Central memory CD8-positive, alpha-beta T cell (primary cell): ENCODE measurements at regions not wholly inside any gene's neighbourhood (a gene's known extent, or its start where the extent isn't known, plus 50 kb on each side); places are given as distances from the start of the nearest gene placed in this dataset.

ENCODE experiments used
- ATAC-seq: fragments of 150-1000 bp; cut with Tn5 transposase; replicated peaks from 2 replicates; pipeline ENCODE4 v1.10.0; 2022; ENCODE audit warnings: mild to moderate bottlenecking, moderate FRiP score, moderate number of reproducible peaks; ENCODE audit not compliant: poor library complexity, severe bottlenecking; ENCODE audit errors: extremely low read depth
- DNase-seq, 2 donors: peaks; one replicate each; pipeline ENCODE4 v3.0.0; 2021; ENCODE audit warnings: low spot score in 2 of 2
- H3K27ac Mint-ChIP-seq: one replicate; pipeline ENCODE4 v1.8.0; 2022; ENCODE audit warnings: low read depth, mild to moderate bottlenecking, moderate library complexity, mixed read lengths
- H3K27me3 Mint-ChIP-seq: one replicate; pipeline ENCODE4 v1.8.0; 2022; ENCODE audit warnings: mixed read lengths
- H3K36me3 Mint-ChIP-seq: one replicate; pipeline ENCODE4 v1.8.0; 2022; ENCODE audit warnings: mild to moderate bottlenecking, moderate library complexity, mixed read lengths; ENCODE audit not compliant: insufficient read depth
- H3K4me1 Mint-ChIP-seq: one replicate; pipeline ENCODE4 v1.8.0; 2022; ENCODE audit warnings: mixed read lengths
- H3K4me3 Mint-ChIP-seq: one replicate; pipeline ENCODE4 v1.8.0; 2022; ENCODE audit warnings: mild to moderate bottlenecking, moderate library complexity, mixed read lengths
- H3K9me3 Mint-ChIP-seq: one replicate; pipeline ENCODE4 v1.8.0; 2022; ENCODE audit warnings: mixed read lengths

GRCh38 chr4:54902976-54903375, 222.4 kb downstream of the KDR start:
- no peak for ATAC-seq

GRCh38 chr4:54902271-54902670, 223.1 kb downstream of the KDR start:
- Mint-ChIP-seq H3K36me3 (no peaks in the 10 kb centered on the region), H3K27me3 (no peaks in the 10 kb centered on the region), H3K4me3 (no peak overlapping the region), H3K9me3 (no peaks in the 10 kb centered on the region), H3K4me1 (no peaks in the 10 kb centered on the region), H3K27ac (no peak overlapping the region)
- no peak for DNase-seq
- no peak for ATAC-seq

More at GRCh38 chr4:54902976-54903375, 222.4 kb downstream of the KDR start:
- Mint-ChIP-seq H3K9me3 (no peaks in the 10 kb centered on the region), H3K4me3 (no peak overlapping the region), H3K36me3 (no peaks in the 10 kb centered on the region), H3K4me1 (no peaks in the 10 kb centered on the region), H3K27ac (no peak overlapping the region), H3K27me3 (no peaks in the 10 kb centered on the region)
- no peak for DNase-seq

- H3K9me3 Mint-ChIP-seq = no peaks in the 10 kb centered on the region
- no peak overlapping the region for H3K27ac Mint-ChIP-seq
- ATAC-seq = no peak
- H3K27me3 Mint-ChIP-seq = no peaks in the 10 kb centered on the region
- no peaks in the 10 kb centered on the region for H3K4me1 Mint-ChIP-seq
- H3K4me3 Mint-ChIP-seq = no peak overlapping the region
- no peak for DNase-seq
- H3K36me3 Mint-ChIP-seq = no peaks in the 10 kb centered on the region
These were observed 224.2 kb downstream of the KDR start for GRCh38 chr4:54901202-54901601.

GRCh38 chr4:54898656-54899340, 226.6 kb downstream of the KDR start:
- Mint-ChIP-seq H3K27me3 (no peaks in the 10 kb centered on the region), H3K9me3 (peaks cover 4% of the 10 kb centered on the region), H3K4me3 (no peak overlapping the region), H3K4me1 (no peaks in the 10 kb centered on the region), H3K36me3 (no peaks in the 10 kb centered on the region), H3K27ac (no peak overlapping the region)
- no peak for DNase-seq
- ATAC-seq = no peak

- Mint-ChIP-seq H3K9me3 (peaks cover 7% of the 10 kb centered on the region), H3K36me3 (no peaks in the 10 kb centered on the region), H3K27me3 (no peaks in the 10 kb centered on the region), H3K4me1 (no peaks in the 10 kb centered on the region), H3K27ac (no peak overlapping the region), H3K4me3 (no peak overlapping the region)
- DNase-seq (no peak), ATAC-seq (no peak)
These were observed 227.3 kb downstream of the KDR start for GRCh38 chr4:54898056-54898562.

GRCh38 chr4:54897590-54897989, 227.8 kb downstream of the KDR start:
- DNase-seq = no peak
- Mint-ChIP-seq H3K27me3 (no peaks in the 10 kb centered on the region), H3K4me1 (no peaks in the 10 kb centered on the region), H3K4me3 (no peak overlapping the region), H3K36me3 (no peaks in the 10 kb centered on the region), H3K9me3 (peaks cover 7% of the 10 kb centered on the region), H3K27ac (no peak overlapping the region)
- ATAC-seq = no peak

GRCh38 chr4:54882616-54883015, 224.9 kb downstream of the KIT start:
- Mint-ChIP-seq H3K36me3 (no peaks in the 10 kb centered on the region), H3K4me1 (no peaks in the 10 kb centered on the region), H3K9me3 (peaks cover 10% of the 10 kb centered on the region), H3K27ac (no peak overlapping the region), H3K27me3 (no peaks in the 10 kb centered on the region), H3K4me3 (no peak overlapping the region)
- DNase-seq (no peak), ATAC-seq (no peak)

DNA sequence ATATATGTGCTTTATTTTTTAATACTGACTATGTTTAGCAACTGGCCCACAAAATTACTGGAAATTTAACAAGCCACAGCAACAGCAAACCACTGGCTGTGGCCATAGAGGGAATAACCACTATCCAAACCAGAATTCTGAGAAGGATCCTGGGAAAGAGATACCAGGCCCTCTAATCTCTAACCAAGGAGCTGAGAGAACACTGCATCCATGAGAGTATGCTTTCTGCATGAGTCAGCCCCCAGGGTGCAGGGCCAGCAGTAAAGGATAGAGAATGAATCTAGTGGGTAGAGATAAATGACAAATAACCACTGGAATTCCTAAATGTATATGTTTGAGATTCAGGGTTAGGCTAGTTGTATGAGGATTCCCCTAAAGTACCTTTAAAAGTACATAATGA, 221.8 kb downstream of the KIT start:
- H3K27ac Mint-ChIP-seq = no peak overlapping the region

GRCh38 chr4:54877006-54877405, 219.2 kb downstream of the KIT start:
- Mint-ChIP-seq H3K4me1 (no peaks in the 10 kb centered on the region), H3K4me3 (no peak overlapping the region), H3K36me3 (no peaks in the 10 kb centered on the region), H3K9me3 (peaks cover 14% of the 10 kb centered on the region), H3K27me3 (no peaks in the 10 kb centered on the region), H3K27ac (no peak overlapping the region)
- ATAC-seq = no peak
- no peak for DNase-seq

More for the DNA sequence above, 221.8 kb downstream of the KIT start:
- DNase-seq = no peak
- no peak overlapping the region for H3K4me3 Mint-ChIP-seq
- no peaks in the 10 kb centered on the region for H3K27me3 Mint-ChIP-seq
- no peak for ATAC-seq
- no peaks in the 10 kb centered on the region for H3K4me1 Mint-ChIP-seq
- peaks cover 17% of the 10 kb centered on the region for H3K9me3 Mint-ChIP-seq
- H3K36me3 Mint-ChIP-seq = no peaks in the 10 kb centered on the region

GRCh38 chr4:54872261-54872660, 214.5 kb downstream of the KIT start:
- H3K9me3 Mint-ChIP-seq = peaks cover 16% of the 10 kb centered on the region
- no peak overlapping the region for H3K4me3 Mint-ChIP-seq
- no peaks in the 10 kb centered on the region for H3K36me3 Mint-ChIP-seq
- no peak for ATAC-seq
- no peaks in the 10 kb centered on the region for H3K27me3 Mint-ChIP-seq
- no peak overlapping the region for H3K27ac Mint-ChIP-seq
- no peak for DNase-seq
- no peaks in the 10 kb centered on the region for H3K4me1 Mint-ChIP-seq

DNA sequence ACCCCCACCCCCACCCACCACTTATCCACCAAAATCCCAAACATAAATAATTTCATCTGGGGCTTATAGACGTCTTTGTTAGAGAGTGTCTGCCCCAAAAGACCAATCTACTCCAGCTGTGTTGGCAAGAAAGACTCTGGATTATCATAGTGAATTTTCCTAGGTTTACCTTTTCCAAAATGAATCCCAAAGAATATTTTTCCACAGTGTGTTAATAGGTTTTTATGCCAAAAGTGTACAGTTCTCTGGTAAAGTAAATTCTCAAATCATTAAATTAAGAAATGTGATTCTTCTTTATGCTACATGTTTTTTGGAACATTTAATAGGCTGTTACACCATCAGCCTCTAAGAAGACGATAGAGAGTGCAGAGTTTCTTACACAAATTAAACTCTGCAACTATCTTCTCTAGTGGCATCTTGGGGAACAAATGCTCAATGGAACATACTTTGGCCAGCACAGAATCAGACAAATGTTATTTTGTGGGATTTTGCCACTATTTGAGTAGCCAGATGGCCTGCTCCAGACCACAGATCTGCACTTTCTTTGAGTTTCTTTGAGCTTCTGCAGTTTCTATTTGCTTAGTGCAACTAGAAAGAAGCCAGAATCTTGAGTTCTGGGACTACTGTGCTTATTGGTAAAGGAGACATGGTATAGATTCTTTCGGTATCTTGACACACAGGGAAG, 206.0 kb downstream of the KIT start:
- peaks cover 11% of the 10 kb centered on the region for H3K9me3 Mint-ChIP-seq
- H3K27ac Mint-ChIP-seq = no peak overlapping the region
- no peak overlapping the region for H3K4me3 Mint-ChIP-seq

DNA sequence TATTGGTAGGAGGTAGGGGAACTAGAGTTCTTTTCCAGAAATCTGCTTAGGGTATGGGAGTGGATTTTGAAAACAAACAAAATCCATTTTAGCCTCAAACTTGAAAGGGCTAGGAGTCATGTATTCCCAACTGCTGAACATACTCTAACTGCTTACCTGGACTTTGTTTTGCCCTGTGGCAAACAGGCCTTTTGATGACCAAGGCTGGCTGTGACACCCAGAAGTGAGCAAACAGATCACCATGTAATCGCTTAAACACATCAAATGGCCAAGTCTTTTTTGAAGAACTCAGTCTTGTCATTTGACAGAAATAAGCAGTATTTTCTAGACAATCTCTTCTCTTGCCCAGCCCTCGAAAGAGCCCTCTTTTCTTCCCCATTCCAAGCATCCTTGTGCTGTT, 203.4 kb downstream of the KIT start:
- ATAC-seq (no peak), DNase-seq (no peak)
- no peaks in the 10 kb centered on the region for H3K27me3 Mint-ChIP-seq
- H3K4me3 Mint-ChIP-seq = no peak overlapping the region
- H3K9me3 Mint-ChIP-seq = peaks cover 28% of the 10 kb centered on the region
- H3K36me3 Mint-ChIP-seq = no peaks in the 10 kb centered on the region
- H3K4me1 Mint-ChIP-seq = no peaks in the 10 kb centered on the region
- H3K27ac Mint-ChIP-seq = no peak overlapping the region

More for the DNA sequence above, 206.0 kb downstream of the KIT start:
- Mint-ChIP-seq H3K27me3 (no peaks in the 10 kb centered on the region), H3K36me3 (no peaks in the 10 kb centered on the region), H3K4me1 (no peaks in the 10 kb centered on the region)
- DNase-seq (no peak), ATAC-seq (no peak)

DNA sequence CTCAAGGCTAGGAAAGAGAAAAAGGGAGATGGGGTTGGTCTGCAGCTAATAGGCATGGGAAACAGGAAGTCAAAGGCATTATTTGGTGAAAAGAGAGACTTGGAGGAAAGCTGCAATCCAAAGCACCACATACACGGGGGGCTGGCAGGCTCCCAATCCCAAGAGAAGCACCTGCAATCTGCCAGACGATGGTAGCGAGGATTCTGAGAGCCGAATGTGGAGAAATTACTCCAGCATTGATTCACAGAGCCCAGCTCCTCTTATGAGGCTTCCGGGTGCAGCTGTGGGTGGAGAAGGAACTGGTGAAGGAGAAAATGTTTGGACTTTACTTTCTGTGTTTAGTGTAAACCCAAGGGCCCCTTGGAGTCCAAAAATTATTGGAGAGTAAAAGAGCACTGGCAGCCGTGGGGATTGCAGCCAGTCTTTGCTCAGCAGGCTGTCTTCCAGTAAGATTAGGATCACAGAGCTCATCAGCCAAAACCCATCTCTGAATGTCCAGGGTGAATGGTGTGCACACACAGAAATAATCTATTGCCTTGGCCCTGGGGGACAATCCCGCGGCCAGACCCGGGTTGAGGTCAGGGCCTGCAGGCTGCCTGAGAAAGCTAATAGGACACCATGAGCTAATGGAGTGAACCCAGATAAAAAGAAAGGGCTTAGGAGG, 197.6 kb downstream of the KIT start:
- Mint-ChIP-seq H3K27ac (no peak overlapping the region), H3K9me3 (peaks cover 22% of the 10 kb centered on the region), H3K4me1 (no peaks in the 10 kb centered on the region), H3K4me3 (no peak overlapping the region), H3K27me3 (no peaks in the 10 kb centered on the region), H3K36me3 (no peaks in the 10 kb centered on the region)
- no peak for ATAC-seq
- DNase-seq = no peak
